Gastrocnemius medialis (tissue), 4 donors: ENCODE measurements at regions not wholly inside any gene's neighbourhood (a gene's known extent, or its start where the extent isn't known, plus 50 kb on each side); places are given as distances from the start of the nearest gene placed in this dataset.
"Not testable (repeated sequence)": the region's sequence is repeated elsewhere in the genome, so short reads cannot be mapped to it uniquely, and the experiment has no call there.

Source experiments
- ATAC-seq, 2 donors: fragments of 150-250 bp; one replicate each; pipeline ENCODE4 v1.9.1; 2016
- DNase-seq, 2 donors: peaks; one replicate each; pipeline ENCODE4 v3.0.0-alpha.2; 2019
- H3K27ac ChIP-seq, 4 donors: fragments of 200-600 bp; sonication (generic); 1 replicate in 1 of 4; 2 replicates in 3 of 4; pipeline ENCODE4 v1.5.1; 2016 to 2018; ENCODE audit warnings: mild to moderate bottlenecking in 2 of 4, moderate library complexity in 1 of 4
- H3K27me3 ChIP-seq, 3 donors: fragments of 200-600 bp; sonication (generic) in 2 of 3; 1 replicate in 1 of 3; 2 replicates in 2 of 3; pipeline versions ENCODE4 v1.5.1 to v1.6.0; 2016 to 2019; ENCODE audit warnings: mild to moderate bottlenecking in 1 of 3, moderate library complexity in 1 of 3
- H3K36me3 ChIP-seq, 2 donors: fragments of 200-600 bp; sonication (generic) in 1 of 2; one replicate each; pipeline ENCODE4 v1.5.1; 2017 to 2018
- H3K4me1 ChIP-seq, 2 donors: fragments of 200-600 bp; sonication (generic) in 1 of 2; one replicate each; pipeline ENCODE4 v1.5.1; 2016 to 2017; ENCODE audit warnings: mild to moderate bottlenecking in 2 of 2
- H3K4me3 ChIP-seq, 4 donors: fragments of 200-600 bp; sonication (generic) in 3 of 4; 1 replicate in 1 of 4; 2 replicates in 3 of 4; pipeline ENCODE4 v1.5.1; 2016 to 2019; ENCODE audit warnings: mild to moderate bottlenecking in 2 of 4
- H3K9me3 ChIP-seq, 3 donors: fragments of 200-600 bp; sonication (generic) in 2 of 3; 1 replicate in 1 of 3; 2 replicates in 2 of 3; pipeline ENCODE4 v1.5.1; 2016 to 2019
- CTCF ChIP-seq, 5 experiments: fragments of 450-650 bp in 3 of 5; fragments of 200-600 bp in 2 of 5; sonication (generic) in 2 of 5; IDR thresholded peaks in 4 of 5; conservative IDR thresholded peaks in 1 of 5; 1 replicate in 4 of 5; 2 replicates in 1 of 5; pipeline ENCODE4 v1.5.1; 2016 to 2019; ENCODE audit warnings: antibody characterized with exemption in 5 of 5, mild to moderate bottlenecking in 3 of 5, moderate library complexity in 3 of 5
- POLR2A ChIP-seq, 2 donors: fragments of 450-650 bp; IDR thresholded peaks; one replicate each; pipeline ENCODE4 v1.6.1; 2017; ENCODE audit warnings: antibody characterized with exemption in 2 of 2, mild to moderate bottlenecking in 2 of 2, moderate library complexity in 2 of 2
- in situ Hi-C, 4 donors: fragments of 200-750 bp; cut with MboI; loops; one replicate each; pipeline versions ENCODE4 v1.15.0 to v1.8.0; 2017; ENCODE audit warnings: low sequenced_read_pairs in 4 of 4
- intact Hi-C: fragments of 100-400 bp; cut with DNase I; formaldehyde crosslinking; loops from one replicate; pipeline ENCODE4 v1.15.1; 2023; ENCODE audit warnings: low total_unique reads

DNA sequence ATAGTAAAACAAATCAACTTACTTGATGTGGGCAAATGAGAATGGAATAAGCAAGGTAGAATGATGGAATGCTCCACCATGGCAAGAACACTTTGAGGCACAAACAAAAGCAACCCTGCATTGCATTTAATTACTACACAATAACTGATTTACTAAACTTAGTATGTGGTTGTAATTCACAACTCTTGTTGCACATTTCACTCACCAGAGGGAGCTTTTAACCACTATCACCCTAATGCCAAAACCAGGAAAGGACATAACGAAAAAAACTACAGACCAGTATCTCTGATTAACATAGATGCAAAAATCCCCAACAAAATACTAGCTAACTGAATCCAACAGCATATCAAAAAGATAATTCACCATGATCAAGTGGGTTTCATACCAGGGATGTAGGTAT is 659.8 kb downstream of the CPS1 start:
- TF ChIP-seq CTCF (IDR thresholded peaks at IDR 0.05 in 4 of 5, conservative IDR thresholded peaks at IDR 0.05 in 1 of 5): no peak
- TF ChIP-seq POLR2A (IDR thresholded peaks at IDR 0.05): no peak
- in situ Hi-C loops: no loop called here
- H3K4me1 ChIP-seq: no peaks in the 10 kb centered on the region
- ATAC-seq: no peak
- H3K27me3 ChIP-seq: no peaks in the 10 kb centered on the region
- H3K27ac ChIP-seq: no peak overlapping the region
- no peaks in the 10 kb centered on the region for H3K9me3 ChIP-seq
- DNase-seq: no peak
- no peak overlapping the region for H3K4me3 ChIP-seq
- intact Hi-C loops: no loop called here
- no peaks in the 10 kb centered on the region for H3K36me3 ChIP-seq

GRCh38 chr2:211219548-211219947 is 663.1 kb downstream of the CPS1 start:
- H3K36me3 ChIP-seq, intact Hi-C loops, in situ Hi-C loops, H3K4me1 ChIP-seq, H3K9me3 ChIP-seq, ATAC-seq, H3K27ac ChIP-seq, DNase-seq, H3K4me3 ChIP-seq, H3K27me3 ChIP-seq: not testable (repeated sequence)

GRCh38 chr2:211225784-211226183 is 669.4 kb downstream of the CPS1 start:
- no peaks in the 10 kb centered on the region for H3K9me3 ChIP-seq
- H3K36me3 ChIP-seq: no peaks in the 10 kb centered on the region
- H3K27me3 ChIP-seq: no peaks in the 10 kb centered on the region
- H3K4me3 ChIP-seq: no peak overlapping the region
- DNase-seq (no peak), ATAC-seq (no peak)
- no peak overlapping the region for H3K27ac ChIP-seq
- no peaks in the 10 kb centered on the region for H3K4me1 ChIP-seq
- intact Hi-C loops (no loop called here), in situ Hi-C loops (no loop called here)
- TF ChIP-seq POLR2A (IDR thresholded peaks at IDR 0.05): no peak
- no peak for TF ChIP-seq CTCF (IDR thresholded peaks at IDR 0.05 in 4 of 5, conservative IDR thresholded peaks at IDR 0.05 in 1 of 5)

- Histone ChIP-seq H3K4me1 (no peaks in the 10 kb centered on the region), H3K27me3 (no peaks in the 10 kb centered on the region), H3K4me3 (no peak overlapping the region), H3K9me3 (no peaks in the 10 kb centered on the region), H3K27ac (no peak overlapping the region), H3K36me3 (no peaks in the 10 kb centered on the region)
- in situ Hi-C loops: no loop called here
- DNase-seq: no peak
- ATAC-seq: no peak
- TF ChIP-seq POLR2A (IDR thresholded peaks at IDR 0.05) (no peak), CTCF (IDR thresholded peaks at IDR 0.05 in 4 of 5, conservative IDR thresholded peaks at IDR 0.05 in 1 of 5) (no peak)
- intact Hi-C loops: no loop called here
Measured at GRCh38 chr2:211228559-211228958, 672.2 kb downstream of the CPS1 start.

GRCh38 chr2:211237586-211238275 is 681.3 kb downstream of the CPS1 start:
- Histone ChIP-seq H3K9me3 (no peaks in the 10 kb centered on the region), H3K27me3 (no peaks in the 10 kb centered on the region), H3K36me3 (no peaks in the 10 kb centered on the region), H3K4me3 (no peak overlapping the region), H3K27ac (no peak overlapping the region), H3K4me1 (no peaks in the 10 kb centered on the region)
- intact Hi-C loops (no loop called here), in situ Hi-C loops (no loop called here)
- DNase-seq (no peak), ATAC-seq (no peak)
- no peak for TF ChIP-seq CTCF (IDR thresholded peaks at IDR 0.05 in 4 of 5, conservative IDR thresholded peaks at IDR 0.05 in 1 of 5)
